ENCODE measurements at regions not wholly inside any gene's neighbourhood (a gene's known extent, or its start where the extent isn't known, plus 50 kb on each side); places are given as distances from the start of the nearest gene placed in this dataset.
"Not testable (repeated sequence)": the region's sequence is repeated elsewhere in the genome, so short reads cannot be mapped to it uniquely, and the experiment has no call there.

GRCh38 chr12:67716817-67717216 is 68.3 kb downstream of the DYRK2 start:
- H3K36me3 ChIP-seq: no peaks in the 10 kb centered on the region
- H3K4me3 ChIP-seq: no peak overlapping the region
- no peak for DNase-seq
- 71 to 98% (median 81%) methylated on average over 1 of the region's 1 CpG for WGBS, 5 donors
- no peaks in the 10 kb centered on the region for H3K4me1 ChIP-seq
- intact Hi-C loops (cut with DNase I; ENCODE audit: low total_unique reads): no loop called here
- H3K27ac ChIP-seq: no peak overlapping the region
- no peaks in the 10 kb centered on the region for H3K9me3 ChIP-seq
- H3K27me3 ChIP-seq (replicated peaks in 1 of 7): no peaks in the 10 kb centered on the region
- TF ChIP-seq POLR2AphosphoS5 (IDR thresholded peaks at IDR 0.05): no peak
- TF ChIP-seq POLR2A (IDR thresholded peaks at IDR 0.05): no peak
- TF ChIP-seq, protein P1, sequence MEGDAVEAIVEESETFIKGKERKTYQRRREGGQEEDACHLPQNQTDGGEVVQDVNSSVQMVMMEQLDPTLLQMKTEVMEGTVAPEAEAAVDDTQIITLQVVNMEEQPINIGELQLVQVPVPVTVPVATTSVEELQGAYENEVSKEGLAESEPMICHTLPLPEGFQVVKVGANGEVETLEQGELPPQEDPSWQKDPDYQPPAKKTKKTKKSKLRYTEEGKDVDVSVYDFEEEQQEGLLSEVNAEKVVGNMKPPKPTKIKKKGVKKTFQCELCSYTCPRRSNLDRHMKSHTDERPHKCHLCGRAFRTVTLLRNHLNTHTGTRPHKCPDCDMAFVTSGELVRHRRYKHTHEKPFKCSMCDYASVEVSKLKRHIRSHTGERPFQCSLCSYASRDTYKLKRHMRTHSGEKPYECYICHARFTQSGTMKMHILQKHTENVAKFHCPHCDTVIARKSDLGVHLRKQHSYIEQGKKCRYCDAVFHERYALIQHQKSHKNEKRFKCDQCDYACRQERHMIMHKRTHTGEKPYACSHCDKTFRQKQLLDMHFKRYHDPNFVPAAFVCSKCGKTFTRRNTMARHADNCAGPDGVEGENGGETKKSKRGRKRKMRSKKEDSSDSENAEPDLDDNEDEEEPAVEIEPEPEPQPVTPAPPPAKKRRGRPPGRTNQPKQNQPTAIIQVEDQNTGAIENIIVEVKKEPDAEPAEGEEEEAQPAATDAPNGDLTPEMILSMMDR (IDR thresholded peaks at IDR 0.05 in 8 of 11, conservative IDR thresholded peaks at IDR 0.05 in 3 of 11): no peak

DNA sequence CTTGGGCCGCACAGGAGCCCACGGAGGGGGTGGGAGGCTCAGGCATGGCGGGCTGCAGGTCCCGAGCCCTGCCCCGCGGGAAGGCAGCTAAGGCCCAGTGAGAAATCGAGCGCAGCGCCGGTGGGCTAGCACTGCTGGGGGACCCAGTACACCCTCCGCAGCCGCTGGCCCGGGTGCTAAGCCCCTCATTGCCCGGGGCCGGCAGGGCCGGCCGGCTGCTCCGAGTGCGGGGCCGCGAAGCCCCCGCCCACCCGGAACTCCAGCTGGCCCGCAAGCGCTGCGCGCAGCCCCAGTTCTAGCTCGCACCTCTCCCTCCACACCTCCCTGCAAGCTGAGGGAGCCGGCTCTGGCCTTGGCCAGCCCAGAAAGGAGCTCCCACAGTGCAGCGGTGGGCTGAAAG is 70.8 kb downstream of the DYRK2 start:
- intact Hi-C loops (cut with DNase I; ENCODE audit: low total_unique reads); H3K27ac ChIP-seq; H3K36me3 ChIP-seq; H3K9me3 ChIP-seq; DNase-seq; H3K4me3 ChIP-seq; H3K4me1 ChIP-seq; H3K27me3 ChIP-seq (replicated peaks in 1 of 7): not testable (repeated sequence)
- 52 to 88% (median 73%) methylated on average over 4 to 24 of the region's 30 CpGs for WGBS, 5 donors

DNA sequence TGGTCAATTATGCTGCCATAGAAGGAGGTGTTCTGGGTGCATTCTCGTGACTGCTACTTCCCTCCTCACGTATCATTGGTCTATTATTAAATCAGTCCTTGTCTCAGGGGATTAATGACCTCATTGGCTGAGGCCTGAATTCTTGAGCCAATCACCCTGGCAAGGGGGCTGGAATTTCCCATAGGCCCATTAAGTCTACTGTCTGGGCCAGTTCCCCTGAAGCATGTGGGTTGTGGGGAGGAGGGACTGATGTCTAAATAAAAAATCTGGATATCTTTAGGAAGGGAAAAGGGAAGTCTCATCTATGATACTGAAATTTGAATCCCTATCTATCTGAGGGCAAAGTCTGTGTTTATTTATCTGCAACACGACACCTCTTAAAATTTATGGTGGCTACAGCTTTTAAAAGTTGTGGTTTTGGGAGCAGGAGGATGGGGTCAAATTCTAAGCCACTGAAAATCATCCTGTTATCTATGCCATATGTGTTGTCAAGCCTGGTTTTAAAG is 71.9 kb downstream of the DYRK2 start:
- TF ChIP-seq POLR2AphosphoS5 (IDR thresholded peaks at IDR 0.05) (no peak), POLR2A (IDR thresholded peaks at IDR 0.05) (no peak)
- TF ChIP-seq, protein P1 (IDR thresholded peaks at IDR 0.05 in 8 of 11, conservative IDR thresholded peaks at IDR 0.05 in 3 of 11): no peak
- 68 to 83% (median 72%) methylated on average over 3 of the region's 3 CpGs for WGBS, 5 donors
- no peaks in the 10 kb centered on the region for H3K4me1 ChIP-seq
- intact Hi-C loops (cut with DNase I; ENCODE audit: low total_unique reads): no loop called here
- H3K36me3 ChIP-seq: no peaks in the 10 kb centered on the region
- no peak for DNase-seq
- no peaks in the 10 kb centered on the region for H3K27me3 ChIP-seq (replicated peaks in 1 of 7)
- H3K4me3 ChIP-seq: no peak overlapping the region
- H3K9me3 ChIP-seq: no peaks in the 10 kb centered on the region
- no peak overlapping the region for H3K27ac ChIP-seq

DNA sequence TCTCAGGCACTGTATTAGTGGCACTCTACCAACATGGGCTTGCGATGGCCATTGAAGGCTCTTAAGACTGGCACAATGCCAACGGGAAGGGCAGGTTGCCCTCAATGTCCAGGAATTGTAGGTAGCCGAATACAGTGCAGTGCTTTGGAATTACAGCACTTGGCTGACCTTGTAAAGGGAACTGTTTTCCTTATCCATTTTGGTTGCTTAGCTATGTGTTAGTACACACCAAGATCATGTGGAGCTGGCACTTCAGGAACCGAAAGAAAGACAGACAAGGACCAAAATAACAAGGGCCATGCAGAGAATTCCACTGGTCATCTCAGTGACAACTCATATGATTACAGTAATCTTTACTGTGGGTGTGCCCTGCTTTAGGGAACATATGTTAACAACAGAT is 72.7 kb downstream of the DYRK2 start:
- Histone ChIP-seq H3K4me1 (no peaks in the 10 kb centered on the region), H3K27ac (no peak overlapping the region), H3K27me3 (replicated peaks in 1 of 7) (no peaks in the 10 kb centered on the region), H3K4me3 (no peak overlapping the region), H3K36me3 (no peaks in the 10 kb centered on the region), H3K9me3 (no peaks in the 10 kb centered on the region)
- TF ChIP-seq, protein P1 (IDR thresholded peaks at IDR 0.05 in 8 of 11, conservative IDR thresholded peaks at IDR 0.05 in 3 of 11): no peak
- intact Hi-C loops (cut with DNase I; ENCODE audit: low total_unique reads): no loop called here
- DNase-seq: no peak
- 51 to 69% (median 61%) methylated on average over 4 of the region's 4 CpGs for WGBS, 5 donors

- Histone ChIP-seq H3K4me3 (no peak overlapping the region), H3K27me3 (replicated peaks in 1 of 7) (no peaks in the 10 kb centered on the region), H3K4me1 (no peaks in the 10 kb centered on the region), H3K36me3 (no peaks in the 10 kb centered on the region), H3K9me3 (no peaks in the 10 kb centered on the region), H3K27ac (no peak overlapping the region)
- WGBS, 5 donors: 86 to 94% (median 92%) methylated on average over 1 of the region's 1 CpG
- no peak for DNase-seq
- no peak for TF ChIP-seq POLR2AphosphoS5 (IDR thresholded peaks at IDR 0.05)
- TF ChIP-seq, protein P1 (IDR thresholded peaks at IDR 0.05 in 8 of 11, conservative IDR thresholded peaks at IDR 0.05 in 3 of 11): no peak
- no peak for TF ChIP-seq POLR2A (IDR thresholded peaks at IDR 0.05)
- intact Hi-C loops (cut with DNase I; ENCODE audit: low total_unique reads): no loop called here
These were observed 73.8 kb downstream of the DYRK2 start for GRCh38 chr12:67722296-67722695.

All from spleen (tissue), 11 donors.